NCI-H2227 treated with DMSO at 0.1 percent for 48 hours (cell line): ENCODE measurements at regions not wholly inside any gene's neighbourhood (a gene's known extent, or its start where the extent isn't known, plus 50 kb on each side); places are given as distances from the start of the nearest gene placed in this dataset.
A peak's percentile ranks its signal among the peaks of the same experiment; 100 is the strongest.

Source experiments
- DNase-seq: peaks from one replicate; lab custom pipeline; 2025; lab: John Stamatoyannopoulos, UW

DNA sequence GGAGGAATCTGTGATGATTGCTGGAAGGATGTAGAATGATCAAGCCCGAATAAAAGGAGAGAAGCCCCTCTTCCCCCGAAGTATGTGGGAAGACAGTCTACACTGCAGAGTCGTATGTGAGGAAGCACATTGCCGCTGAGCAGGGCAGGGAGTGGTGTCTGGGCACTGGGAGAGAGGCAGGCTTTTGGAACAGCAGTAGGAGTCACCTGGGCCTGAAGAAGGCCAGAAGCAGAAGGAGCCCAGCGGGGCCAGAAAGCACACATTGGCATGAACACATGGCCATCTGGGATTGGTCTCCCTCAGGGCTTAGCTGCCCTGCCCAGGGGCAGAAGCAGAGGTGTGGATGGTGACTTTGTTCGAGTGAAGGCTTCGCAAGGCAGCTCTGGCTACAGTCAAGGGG lies 162.8 kb downstream of the ERCC6L2 start:
- no peak for DNase-seq

- DNase-seq: no peak
These were observed 159.1 kb downstream of the ERCC6L2 start for GRCh38 chr9:96034553-96035122.

GRCh38 chr9:96033896-96034295 lies 158.4 kb downstream of the ERCC6L2 start:
- DNase-seq: no peak

GRCh38 chr9:96031916-96032534 lies 156.5 kb downstream of the ERCC6L2 start:
- DNase-seq: no peak

DNA sequence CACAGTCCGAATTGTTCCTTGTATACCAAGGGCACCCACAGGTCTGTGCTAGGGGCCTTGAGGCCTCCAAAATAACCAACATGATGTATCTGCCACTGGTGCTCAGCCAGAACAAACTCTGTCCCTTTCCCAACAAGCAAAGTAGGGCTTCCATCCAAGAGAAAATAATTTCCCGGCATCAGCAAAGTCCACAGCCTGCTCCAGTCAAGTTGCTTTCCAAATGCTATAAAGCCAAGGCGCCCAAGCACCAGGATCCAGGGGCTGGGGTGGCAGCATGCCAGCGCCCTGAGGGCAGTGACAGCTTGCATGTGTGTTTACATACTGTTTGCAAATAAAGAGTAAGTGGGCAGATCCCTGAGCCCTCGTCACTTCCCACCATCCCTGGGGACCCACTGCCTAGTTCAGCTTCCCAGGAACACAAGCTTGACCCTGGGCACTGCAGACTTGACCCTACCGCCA lies 155.9 kb downstream of the ERCC6L2 start:
- no peak for DNase-seq

DNA sequence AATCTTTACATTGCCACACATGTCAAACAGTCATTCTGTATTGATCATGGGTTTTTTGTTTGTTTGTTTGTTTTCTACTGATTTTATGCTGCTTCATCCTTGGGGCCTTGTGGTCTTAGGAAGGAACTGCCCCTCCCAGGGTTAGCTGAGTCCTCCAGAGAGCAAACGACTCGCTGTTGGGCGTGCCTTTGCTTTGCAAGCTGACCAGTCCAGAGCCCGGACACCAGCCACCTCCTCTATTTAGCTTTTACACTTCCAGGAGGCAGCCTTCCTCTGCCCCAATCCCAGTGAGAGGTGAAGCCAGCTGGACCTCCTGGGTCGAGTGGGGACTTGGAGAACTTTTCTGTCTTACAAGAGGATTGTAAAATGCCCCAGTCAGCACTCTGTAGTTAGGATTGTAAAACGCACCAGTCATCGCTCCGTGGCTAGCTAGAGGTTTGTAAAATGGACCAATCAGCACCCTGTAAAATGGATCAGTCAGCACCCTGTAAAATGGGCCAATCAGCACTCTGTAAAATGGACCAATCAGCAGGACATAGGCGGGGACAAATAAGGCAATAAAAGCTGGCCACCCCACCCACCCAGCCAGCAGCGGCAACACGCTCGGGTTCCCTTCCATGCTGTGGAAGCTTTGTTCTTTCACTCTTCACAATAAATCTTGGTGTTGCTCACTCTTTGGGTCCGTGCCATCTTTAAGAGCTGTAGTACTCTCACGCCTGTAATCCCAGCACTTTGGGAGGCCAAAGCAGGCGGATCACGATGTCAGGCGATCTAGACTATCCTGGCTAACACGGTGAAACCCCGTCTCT lies 154.4 kb downstream of the ERCC6L2 start:
- no peak for DNase-seq

- no peak for DNase-seq
These were observed 152.0 kb downstream of the ERCC6L2 start for GRCh38 chr9:96027251-96028131.

DNA sequence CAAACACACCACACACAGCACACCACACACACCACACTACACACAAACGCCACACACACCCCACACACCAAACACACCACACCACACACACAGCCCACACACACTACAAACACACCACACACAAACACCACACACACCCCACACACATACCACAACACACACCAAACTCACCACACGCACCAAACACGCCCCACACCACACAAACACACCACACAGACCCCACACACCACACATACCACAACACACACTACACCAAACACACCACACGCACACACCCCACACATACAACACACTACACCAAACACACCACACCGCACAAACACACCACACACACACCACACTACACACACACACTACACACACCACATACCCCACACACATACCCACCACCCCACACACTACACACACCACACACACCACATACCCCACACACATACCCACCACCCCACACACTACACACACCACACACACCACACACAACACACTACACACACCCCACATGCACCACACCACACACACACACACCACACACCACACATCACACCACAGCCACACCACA lies 151.2 kb downstream of the ERCC6L2 start:
- no peak for DNase-seq

GRCh38 chr9:96025995-96026602 lies 150.6 kb downstream of the ERCC6L2 start:
- no peak for DNase-seq

GRCh38 chr9:96023486-96023885 lies 148.0 kb downstream of the ERCC6L2 start:
- no peak for DNase-seq

DNA sequence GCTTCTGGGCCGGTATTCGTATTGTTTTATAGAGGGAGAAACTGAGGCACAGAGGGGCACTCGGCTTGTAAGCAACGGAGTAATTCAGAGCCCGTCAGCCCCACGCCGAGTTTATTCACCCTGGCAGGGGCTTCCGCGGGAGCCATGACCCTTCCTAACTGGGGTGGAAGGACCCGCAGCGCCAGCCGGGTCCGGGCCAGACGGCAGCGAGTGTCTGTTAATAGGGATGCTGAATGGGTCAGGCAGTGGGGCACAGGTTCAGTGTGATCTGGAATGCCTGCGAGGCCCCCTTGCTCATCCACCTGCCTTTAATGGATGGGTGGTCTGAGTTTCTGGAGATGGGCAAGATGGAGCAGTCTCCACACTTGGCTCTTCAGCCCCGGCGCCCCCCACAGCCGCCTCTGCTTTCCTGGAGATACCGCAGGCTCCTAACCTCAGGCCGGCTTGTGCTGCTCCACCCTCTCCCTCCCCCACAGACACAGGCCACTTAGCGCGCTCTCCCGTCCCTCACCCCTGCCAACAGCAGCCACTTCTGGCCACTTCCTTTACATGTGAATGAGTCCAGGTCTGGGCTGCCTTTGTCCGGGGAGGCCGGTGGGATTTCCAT lies 147.1 kb downstream of the ERCC6L2 start:
- DNase-seq: peak; percentile 43

- no peak for DNase-seq
These were observed 146.3 kb downstream of the ERCC6L2 start for GRCh38 chr9:96021551-96022444.

- peak; percentile 8 for DNase-seq
These were observed 145.5 kb downstream of the ERCC6L2 start for GRCh38 chr9:96020792-96021550.

GRCh38 chr9:96020300-96020791 lies 144.9 kb downstream of the ERCC6L2 start:
- DNase-seq: no peak
